Adipocyte (in vitro differentiated cells): ENCODE measurements at regions not wholly inside any gene's neighbourhood (a gene's known extent, or its start where the extent isn't known, plus 50 kb on each side); places are given as distances from the start of the nearest gene placed in this dataset.

Experiments
- DNase-seq: peaks from one replicate; pipeline ENCODE4 v3.0.0-alpha.2; 2015; ENCODE audit warnings: low read depth
- H3K27me3 ChIP-seq: replicated peaks from 2 replicates; pipeline ENCODE4 v1.7.0; 2013; ENCODE audit warnings: mild to moderate bottlenecking, low read length, moderate library complexity; ENCODE audit not compliant: control insufficient read depth, insufficient read depth
- H3K36me3 ChIP-seq: 2 replicates; pipeline ENCODE4 v1.7.0; 2013; ENCODE audit warnings: low read length, mild to moderate bottlenecking, moderate library complexity; ENCODE audit not compliant: control insufficient read depth, insufficient read depth, severe bottlenecking
- H3K4me1 ChIP-seq: 2 replicates; pipeline ENCODE4 v1.7.0; 2013; ENCODE audit warnings: mild to moderate bottlenecking, low read length, moderate library complexity; ENCODE audit not compliant: control insufficient read depth, insufficient read depth
- H3K4me3 ChIP-seq: 2 replicates; pipeline ENCODE4 v1.7.0; 2013; ENCODE audit warnings: mild to moderate bottlenecking, low read length, moderate library complexity
- H3K9ac ChIP-seq: 2 replicates; pipeline ENCODE4 v1.7.0; 2013; ENCODE audit warnings: mild to moderate bottlenecking, low read length, moderate library complexity
- H3K9me3 ChIP-seq: 2 replicates; pipeline ENCODE4 v1.7.0; 2013; ENCODE audit warnings: mild to moderate bottlenecking, low read length, moderate library complexity; ENCODE audit not compliant: control insufficient read depth

- Histone ChIP-seq H3K9ac (peak overlapping the region; percentile 68), H3K4me3 (peak overlapping the region; percentile 51), H3K9me3 (peaks cover 6% of the 10 kb centered on the region), H3K4me1 (peaks cover 24% of the 10 kb centered on the region), H3K36me3 (no peaks in the 10 kb centered on the region), H3K27me3 (no peaks in the 10 kb centered on the region)
- DNase-seq: peak; percentile 83
Measured at GRCh38 chr4:186920483-186920882, 196.8 kb upstream of the FAT1 start.

GRCh38 chr4:186920992-186921391, 197.3 kb upstream of the FAT1 start:
- Histone ChIP-seq H3K9me3 (peaks cover 6% of the 10 kb centered on the region), H3K27me3 (no peaks in the 10 kb centered on the region), H3K4me1 (peaks cover 24% of the 10 kb centered on the region), H3K4me3 (peak overlapping the region; percentile 18), H3K36me3 (no peaks in the 10 kb centered on the region), H3K9ac (peak overlapping the region; percentile 68)
- no peak for DNase-seq

- H3K4me1 ChIP-seq: peaks cover 33% of the 10 kb centered on the region
- H3K36me3 ChIP-seq: no peaks in the 10 kb centered on the region
- peak overlapping the region; percentile 46 for H3K9ac ChIP-seq
- peak overlapping the region; percentile 54 for H3K4me3 ChIP-seq
- peaks cover 6% of the 10 kb centered on the region for H3K9me3 ChIP-seq
- no peak for DNase-seq
- no peaks in the 10 kb centered on the region for H3K27me3 ChIP-seq
Measured at GRCh38 chr4:186924723-186925122, 201.1 kb upstream of the FAT1 start.

GRCh38 chr4:186927624-186928023, 204.0 kb upstream of the FAT1 start:
- no peaks in the 10 kb centered on the region for H3K9me3 ChIP-seq

GRCh38 chr4:186930024-186930423, 206.4 kb upstream of the FAT1 start:
- Histone ChIP-seq H3K36me3 (no peaks in the 10 kb centered on the region), H3K27me3 (no peaks in the 10 kb centered on the region), H3K4me1 (peaks cover 31% of the 10 kb centered on the region), H3K4me3 (no peak overlapping the region), H3K9me3 (no peaks in the 10 kb centered on the region), H3K9ac (no peak overlapping the region)
- no peak for DNase-seq

More at GRCh38 chr4:186927624-186928023, 204.0 kb upstream of the FAT1 start:
- no peak for DNase-seq
- no peak overlapping the region for H3K4me3 ChIP-seq
- no peaks in the 10 kb centered on the region for H3K36me3 ChIP-seq
- H3K4me1 ChIP-seq: peaks cover 34% of the 10 kb centered on the region
- H3K27me3 ChIP-seq: no peaks in the 10 kb centered on the region
- H3K9ac ChIP-seq: no peak overlapping the region

GRCh38 chr4:186931519-186931918, 207.9 kb upstream of the FAT1 start:
- Histone ChIP-seq H3K9me3 (no peaks in the 10 kb centered on the region), H3K27me3 (no peaks in the 10 kb centered on the region), H3K9ac (no peak overlapping the region), H3K36me3 (no peaks in the 10 kb centered on the region), H3K4me3 (no peak overlapping the region), H3K4me1 (peaks cover 36% of the 10 kb centered on the region)
- DNase-seq: peak; percentile 68

GRCh38 chr4:186932196-186932595, 208.5 kb upstream of the FAT1 start:
- Histone ChIP-seq H3K36me3 (no peaks in the 10 kb centered on the region), H3K9me3 (no peaks in the 10 kb centered on the region), H3K9ac (no peak overlapping the region), H3K4me3 (no peak overlapping the region), H3K4me1 (peaks cover 43% of the 10 kb centered on the region), H3K27me3 (no peaks in the 10 kb centered on the region)
- no peak for DNase-seq

- peak; percentile 46 for DNase-seq
- H3K9me3 ChIP-seq: no peaks in the 10 kb centered on the region
- H3K4me3 ChIP-seq: no peak overlapping the region
- peaks cover 44% of the 10 kb centered on the region for H3K4me1 ChIP-seq
- H3K36me3 ChIP-seq: no peaks in the 10 kb centered on the region
- H3K27me3 ChIP-seq: no peaks in the 10 kb centered on the region
- no peak overlapping the region for H3K9ac ChIP-seq
Measured at GRCh38 chr4:186932631-186933187, 209.1 kb upstream of the FAT1 start.

- H3K36me3 ChIP-seq: no peaks in the 10 kb centered on the region
Measured at GRCh38 chr4:186934244-186934643, 210.6 kb upstream of the FAT1 start.

GRCh38 chr4:186934841-186935443, 211.3 kb upstream of the FAT1 start:
- no peak overlapping the region for H3K4me3 ChIP-seq
- H3K36me3 ChIP-seq: no peaks in the 10 kb centered on the region
- H3K27me3 ChIP-seq: no peaks in the 10 kb centered on the region
- H3K9ac ChIP-seq: no peak overlapping the region
- H3K9me3 ChIP-seq: no peaks in the 10 kb centered on the region
- no peak for DNase-seq
- peaks cover 34% of the 10 kb centered on the region for H3K4me1 ChIP-seq

More at GRCh38 chr4:186934244-186934643, 210.6 kb upstream of the FAT1 start:
- Histone ChIP-seq H3K27me3 (no peaks in the 10 kb centered on the region), H3K4me3 (no peak overlapping the region), H3K9ac (no peak overlapping the region), H3K4me1 (peaks cover 36% of the 10 kb centered on the region), H3K9me3 (no peaks in the 10 kb centered on the region)
- no peak for DNase-seq

GRCh38 chr4:186935901-186936300, 212.2 kb upstream of the FAT1 start:
- H3K36me3 ChIP-seq: no peaks in the 10 kb centered on the region
- H3K4me3 ChIP-seq: no peak overlapping the region
- no peak overlapping the region for H3K9ac ChIP-seq
- H3K27me3 ChIP-seq: no peaks in the 10 kb centered on the region
- H3K9me3 ChIP-seq: no peaks in the 10 kb centered on the region
- peaks cover 34% of the 10 kb centered on the region for H3K4me1 ChIP-seq
- no peak for DNase-seq
